Adrenal gland (tissue), 5 donors: ENCODE measurements at regions not wholly inside any gene's neighbourhood (a gene's known extent, or its start where the extent isn't known, plus 50 kb on each side); places are given as distances from the start of the nearest gene placed in this dataset.

ENCODE experiments used
- CTCF ChIP-seq, 6 experiments: fragments of 450-650 bp in 4 of 6; fragments of 200-600 bp in 2 of 6; sonication (generic) in 1 of 6; IDR thresholded peaks; 1 replicate in 5 of 6; 2 replicates in 1 of 6; pipeline versions ENCODE4 v1.5.1 to v1.8.0; 2016 to 2021; ENCODE audit warnings: antibody characterized with exemption in 6 of 6, mild to moderate bottlenecking in 2 of 6, moderate library complexity in 1 of 6
- POLR2A ChIP-seq, 2 donors: fragments of 450-650 bp; IDR thresholded peaks; one replicate each; pipeline ENCODE4 v1.6.1; 2017; ENCODE audit warnings: antibody characterized with exemption in 2 of 2, mild to moderate bottlenecking in 2 of 2, moderate library complexity in 1 of 2
- donor health status: DM: no; HTN: no; CAD: no.

- no peak for TF ChIP-seq CTCF (IDR thresholded peaks at IDR 0.05)
- no peak for TF ChIP-seq POLR2A (IDR thresholded peaks at IDR 0.05)
These were observed 53.7 kb upstream of the TMPRSS2 start for GRCh38 chr21:41561701-41562100.
